ENCODE measurements at regions not wholly inside any gene's neighbourhood (a gene's known extent, or its start where the extent isn't known, plus 50 kb on each side); places are given as distances from the start of the nearest gene placed in this dataset.

DNA sequence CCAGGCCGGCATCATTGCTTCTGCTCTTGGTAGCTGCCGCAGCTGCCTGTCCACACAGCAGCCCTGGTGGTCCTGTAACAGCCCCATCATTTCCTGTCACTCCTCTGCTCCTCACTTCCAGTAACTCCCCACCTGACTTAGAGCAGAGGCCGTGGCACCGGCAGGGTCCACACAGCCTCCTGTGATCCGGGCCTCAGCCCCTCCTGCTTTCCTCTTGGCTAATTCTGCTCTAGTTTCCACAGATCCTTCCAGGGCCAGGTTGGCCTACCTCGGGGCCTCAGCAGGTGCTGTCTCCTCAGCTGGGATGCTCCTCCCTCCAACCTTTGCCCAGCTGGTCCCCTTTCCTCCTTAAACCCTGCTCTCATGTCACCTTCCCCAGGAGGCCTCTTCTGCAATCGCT is 80.2 kb downstream of the FZD10 start:
- DNase-seq (no peak), ATAC-seq (replicated peaks in 1 of 2) (no peak)
- Mint-ChIP-seq H3K27me3 (ENCODE audit: low read depth) (no peaks in the 10 kb centered on the region), H3K27ac (no peak overlapping the region), H3K4me1 (ENCODE audit: low read depth) (no peaks in the 10 kb centered on the region), H3K4me3 (no peak overlapping the region), H3K36me3 (ENCODE audit: insufficient read depth in 2 of 2) (no peaks in the 10 kb centered on the region), H3K9me3 (peaks cover under 1 to 5% of the 10 kb centered on the region in 2 donors)

DNA sequence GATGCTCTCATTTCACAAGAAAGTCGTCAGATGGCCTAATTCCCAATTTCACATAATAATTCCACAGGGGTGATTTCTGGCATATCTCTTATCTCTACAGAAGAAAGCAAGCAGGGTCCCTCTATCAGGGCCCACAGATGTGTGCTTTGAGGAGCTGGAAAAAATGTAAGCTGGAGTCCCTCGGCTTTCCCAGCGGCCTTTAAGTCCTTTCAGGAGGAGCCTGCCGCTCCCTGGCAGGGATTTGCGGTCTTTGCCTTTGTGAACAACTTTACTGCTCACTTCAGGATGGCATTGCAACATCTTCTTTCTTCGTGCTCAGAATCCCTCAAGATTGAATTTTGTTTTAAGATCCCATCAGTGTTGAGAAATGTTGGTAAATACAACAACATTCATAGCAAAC is 83.0 kb downstream of the FZD10 start:
- no peaks in the 10 kb centered on the region for H3K27me3 Mint-ChIP-seq (ENCODE audit: low read depth)
- peaks cover 5 to 8% of the 10 kb centered on the region in 2 donors for H3K9me3 Mint-ChIP-seq
- no peak overlapping the region for H3K27ac Mint-ChIP-seq
- H3K4me1 Mint-ChIP-seq (ENCODE audit: low read depth) = no peaks in the 10 kb centered on the region
- no peak overlapping the region for H3K4me3 Mint-ChIP-seq
- ATAC-seq (replicated peaks in 1 of 2) = no peak
- H3K36me3 Mint-ChIP-seq (ENCODE audit: insufficient read depth in 2 of 2) = no peaks in the 10 kb centered on the region
- no peak for DNase-seq

DNA sequence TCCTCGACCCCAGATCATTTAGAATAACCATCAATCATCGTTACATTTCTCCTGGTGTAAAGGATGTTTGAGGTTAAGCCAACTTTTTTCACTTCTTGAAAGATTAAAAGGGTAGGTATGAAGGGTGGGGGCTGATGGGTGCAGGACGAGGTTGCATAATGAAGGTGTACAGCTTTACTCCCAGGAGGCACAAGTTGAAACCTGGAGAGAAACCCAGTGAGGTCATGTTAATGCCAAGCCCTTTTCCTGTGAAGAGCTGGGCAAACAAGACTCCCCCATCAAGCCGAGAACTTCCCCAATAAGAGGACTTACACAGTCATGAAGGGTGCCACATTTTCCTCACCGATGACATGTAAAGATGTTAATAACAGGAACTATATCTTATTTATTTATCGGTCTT is 84.3 kb downstream of the FZD10 start:
- peaks cover 5 to 8% of the 10 kb centered on the region in 2 donors for H3K9me3 Mint-ChIP-seq
- no peak for ATAC-seq (replicated peaks in 1 of 2)
- H3K27me3 Mint-ChIP-seq (ENCODE audit: low read depth) = no peaks in the 10 kb centered on the region
- H3K36me3 Mint-ChIP-seq (ENCODE audit: insufficient read depth in 2 of 2) = no peaks in the 10 kb centered on the region
- no peak for DNase-seq
- H3K4me3 Mint-ChIP-seq = no peak overlapping the region
- no peaks in the 10 kb centered on the region for H3K4me1 Mint-ChIP-seq (ENCODE audit: low read depth)
- H3K27ac Mint-ChIP-seq = no peak overlapping the region

DNA sequence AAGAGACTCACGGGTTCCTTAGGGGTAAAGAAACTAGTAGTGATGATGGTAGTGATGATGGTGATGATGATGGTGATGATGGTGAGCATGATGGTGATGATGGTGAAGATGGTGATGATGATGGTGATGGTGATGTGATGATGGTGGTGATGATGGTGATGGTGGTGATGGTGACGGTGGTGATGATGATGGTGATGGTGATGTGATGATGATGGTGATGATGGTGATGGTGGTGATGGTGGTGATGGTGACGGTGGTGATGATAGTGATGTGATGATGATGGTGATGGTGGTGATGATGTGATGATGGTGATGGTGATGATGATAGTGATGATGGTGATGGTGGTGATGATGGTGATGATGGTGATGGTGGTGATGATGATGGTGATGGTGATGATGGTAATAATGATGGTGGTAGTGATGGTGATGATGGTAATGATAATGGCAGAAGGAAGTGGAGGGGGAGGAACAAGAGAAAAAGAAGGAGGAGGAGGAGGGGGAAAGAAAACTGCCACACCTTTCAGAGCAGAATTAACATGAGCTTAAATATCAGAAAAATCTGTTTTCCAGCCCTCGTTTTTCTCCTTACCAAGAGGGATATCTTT is 85.5 kb downstream of the FZD10 start:
- Mint-ChIP-seq H3K27me3 (ENCODE audit: low read depth) (no peaks in the 10 kb centered on the region), H3K27ac (no peak overlapping the region), H3K36me3 (ENCODE audit: insufficient read depth in 2 of 2) (no peaks in the 10 kb centered on the region), H3K4me3 (no peak overlapping the region), H3K4me1 (ENCODE audit: low read depth) (no peaks in the 10 kb centered on the region), H3K9me3 (peaks cover 5 to 6% of the 10 kb centered on the region in 2 donors)
- ATAC-seq (replicated peaks in 1 of 2) (no peak), DNase-seq (no peak)

DNA sequence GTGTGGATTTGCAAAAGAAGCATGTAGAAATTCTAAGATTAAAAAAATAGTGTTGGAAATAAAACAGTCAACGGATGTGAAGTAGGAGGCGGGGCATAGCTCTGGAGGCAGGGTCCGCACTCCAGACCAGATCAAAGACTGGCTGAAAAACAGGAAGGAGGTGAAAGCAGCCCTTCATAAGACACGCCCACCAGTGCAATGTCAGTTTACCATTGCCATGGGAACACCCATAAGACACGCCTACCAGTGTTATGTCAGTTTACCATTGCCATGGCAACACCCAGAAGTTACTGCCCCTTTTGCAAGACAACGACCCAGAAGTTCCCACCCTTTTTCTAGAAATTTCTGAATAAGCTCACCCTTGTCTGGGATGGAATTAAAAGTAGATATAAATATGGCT is 87.1 kb downstream of the FZD10 start:
- Mint-ChIP-seq H3K4me3 (no peak overlapping the region), H3K9me3 (peaks cover 5 to 6% of the 10 kb centered on the region in 2 donors), H3K27ac (no peak overlapping the region), H3K36me3 (ENCODE audit: insufficient read depth in 2 of 2) (no peaks in the 10 kb centered on the region), H3K27me3 (ENCODE audit: low read depth) (no peaks in the 10 kb centered on the region), H3K4me1 (ENCODE audit: low read depth) (no peaks in the 10 kb centered on the region)
- DNase-seq (no peak), ATAC-seq (replicated peaks in 1 of 2) (no peak)

DNA sequence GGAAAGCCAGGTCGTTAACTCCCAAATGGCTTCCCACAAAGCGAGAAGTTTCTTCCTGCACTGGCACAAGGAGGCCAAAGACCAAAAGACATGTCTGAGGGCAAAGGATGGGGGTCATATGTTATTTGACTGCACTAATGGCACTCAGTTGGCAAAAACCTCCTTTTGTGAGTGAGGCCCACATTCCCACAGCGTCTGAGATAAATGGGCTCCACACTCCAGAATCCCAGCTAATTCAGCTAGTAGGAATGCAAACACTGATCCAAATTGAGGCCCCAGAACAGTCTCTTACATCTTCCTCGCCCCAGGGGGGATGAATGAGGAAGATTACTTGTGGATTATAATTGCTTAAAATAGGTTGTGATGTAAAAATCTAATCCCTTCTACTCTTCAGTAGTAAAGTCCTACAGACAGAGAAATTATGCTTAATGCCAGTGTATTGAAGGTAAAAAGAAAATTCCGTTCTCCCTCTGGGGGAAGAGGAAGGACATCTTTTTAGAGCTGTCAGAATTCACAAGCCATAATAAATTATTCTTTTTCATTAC is 86.4 kb upstream of the PIWIL1 start:
- Mint-ChIP-seq H3K27ac (no peak overlapping the region), H3K36me3 (ENCODE audit: insufficient read depth in 2 of 2) (no peaks in the 10 kb centered on the region), H3K4me3 (no peak overlapping the region), H3K4me1 (ENCODE audit: low read depth) (no peaks in the 10 kb centered on the region), H3K27me3 (ENCODE audit: low read depth) (no peaks in the 10 kb centered on the region), H3K9me3 (peaks cover 5 to 6% of the 10 kb centered on the region in 2 donors)
- DNase-seq = no peak
- no peak for ATAC-seq (replicated peaks in 1 of 2)

DNA sequence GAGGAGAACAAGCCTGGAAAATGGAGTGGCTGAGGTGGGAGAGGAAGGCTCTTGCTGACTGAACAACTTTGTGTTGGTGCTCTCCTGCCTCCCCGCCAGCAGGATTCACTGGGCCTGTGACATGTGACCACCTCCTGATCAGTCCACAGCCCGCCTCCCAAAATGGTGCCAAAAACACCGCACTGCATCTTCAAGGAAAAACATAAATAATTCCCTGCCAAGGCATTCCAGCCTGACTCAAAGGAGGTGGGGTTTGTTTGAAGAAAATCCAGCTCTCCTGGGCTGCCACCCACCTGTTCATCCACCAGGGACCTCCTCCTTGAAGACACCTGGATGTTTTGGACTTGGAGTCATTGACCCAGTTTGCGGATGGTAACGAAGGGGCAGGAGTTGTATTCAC is 83.8 kb upstream of the PIWIL1 start:
- Mint-ChIP-seq H3K9me3 (no peaks in the 10 kb centered on the region), H3K27me3 (ENCODE audit: low read depth) (no peaks in the 10 kb centered on the region), H3K4me3 (no peak overlapping the region), H3K36me3 (ENCODE audit: insufficient read depth in 2 of 2) (no peaks in the 10 kb centered on the region), H3K27ac (no peak overlapping the region), H3K4me1 (ENCODE audit: low read depth) (no peaks in the 10 kb centered on the region)
- DNase-seq (no peak), ATAC-seq (replicated peaks in 1 of 2) (no peak)

DNA sequence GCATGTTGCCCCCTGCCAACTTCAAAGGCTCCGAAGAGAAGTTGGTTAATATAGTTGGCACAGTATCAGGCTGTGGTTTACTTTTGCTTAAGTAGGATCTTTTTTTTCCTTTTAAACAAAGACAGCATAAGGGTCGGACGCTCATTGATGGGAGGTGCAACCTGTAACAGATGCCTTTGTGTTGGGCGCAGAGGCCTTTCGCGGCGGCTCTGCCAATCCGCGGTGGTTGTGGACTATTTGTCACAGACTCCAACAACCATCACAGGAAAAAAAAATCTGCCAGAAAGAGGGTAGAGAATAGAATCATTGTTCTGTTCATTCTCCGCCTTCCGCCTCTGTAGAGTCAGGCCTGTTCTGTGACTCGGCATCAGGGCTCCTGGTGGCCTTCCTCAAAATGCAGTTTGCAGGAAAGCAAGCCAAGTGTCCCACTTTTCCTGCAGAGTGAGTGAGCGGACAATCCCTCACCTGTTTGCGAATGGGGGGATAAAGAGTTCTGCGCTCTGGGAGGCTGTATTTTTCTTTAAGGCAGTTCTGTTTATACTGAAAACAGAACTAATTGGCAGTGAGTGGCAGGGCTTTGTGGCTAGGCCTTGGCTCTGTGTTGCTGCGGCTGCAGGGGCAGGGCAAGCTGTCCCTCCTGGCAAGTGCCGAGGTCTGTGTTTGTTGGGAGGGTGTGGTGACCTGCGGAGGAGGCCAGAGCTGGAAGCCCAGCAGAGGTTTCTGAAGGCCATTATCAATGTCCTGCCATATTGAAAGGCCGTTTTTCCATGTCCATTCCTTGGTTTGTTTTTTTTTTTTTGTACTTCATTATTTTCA is 83.0 kb upstream of the PIWIL1 start:
- no peaks in the 10 kb centered on the region for H3K4me1 Mint-ChIP-seq (ENCODE audit: low read depth)
- DNase-seq (no peak), ATAC-seq (replicated peaks in 1 of 2) (no peak)
- H3K27me3 Mint-ChIP-seq (ENCODE audit: low read depth) = peaks cover 5% of the 10 kb centered on the region
- H3K4me3 Mint-ChIP-seq = no peak overlapping the region
- no peaks in the 10 kb centered on the region for H3K9me3 Mint-ChIP-seq
- no peaks in the 10 kb centered on the region for H3K36me3 Mint-ChIP-seq (ENCODE audit: insufficient read depth in 2 of 2)
- no peak overlapping the region for H3K27ac Mint-ChIP-seq

DNA sequence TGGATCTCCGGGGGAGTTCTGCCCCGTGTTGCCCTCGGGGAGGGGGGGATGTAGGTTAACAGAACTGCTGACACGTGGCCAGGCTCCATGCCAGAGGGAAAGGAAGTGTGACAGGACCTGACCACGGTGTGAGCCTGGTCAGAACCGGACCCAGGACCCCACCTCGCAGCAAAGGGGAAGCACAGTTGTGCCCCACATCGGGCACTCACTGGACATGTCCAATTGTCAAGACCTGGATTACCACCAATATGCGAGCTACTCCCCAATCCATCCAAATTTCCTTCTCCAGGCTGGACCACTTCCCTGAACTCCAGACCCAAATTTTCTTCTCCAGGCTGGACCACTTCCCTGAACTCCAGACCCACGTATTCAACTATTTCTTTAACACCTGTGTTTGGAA is 78.8 kb upstream of the PIWIL1 start:
- DNase-seq (no peak), ATAC-seq (replicated peaks in 1 of 2) (no peak)
- Mint-ChIP-seq H3K27me3 (ENCODE audit: low read depth) (peaks cover 7% of the 10 kb centered on the region), H3K4me1 (ENCODE audit: low read depth) (no peaks in the 10 kb centered on the region), H3K9me3 (no peaks in the 10 kb centered on the region), H3K36me3 (ENCODE audit: insufficient read depth in 2 of 2) (no peaks in the 10 kb centered on the region), H3K4me3 (no peak overlapping the region), H3K27ac (no peak overlapping the region)

DNA sequence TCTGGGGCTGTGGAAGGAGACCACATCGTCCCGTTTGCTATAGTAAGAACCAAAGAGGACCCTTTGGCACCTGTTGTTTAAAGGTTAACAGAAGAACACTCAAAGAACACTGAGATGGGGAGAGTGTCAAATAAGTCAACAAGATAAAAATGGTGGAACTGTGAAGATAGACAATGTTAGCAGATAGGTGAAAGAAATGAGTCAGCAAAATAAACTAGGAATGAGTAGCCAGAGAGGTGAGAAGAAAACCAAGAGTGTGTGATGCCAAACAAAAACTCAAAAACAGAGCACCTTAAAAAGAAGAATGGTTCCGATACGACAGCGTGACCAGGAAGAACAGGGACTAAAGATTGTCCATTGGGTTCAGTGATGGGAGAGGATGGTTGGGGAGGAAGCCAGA is 74.7 kb upstream of the PIWIL1 start:
- H3K27me3 Mint-ChIP-seq (ENCODE audit: low read depth) = peaks cover 14% of the 10 kb centered on the region
- H3K27ac Mint-ChIP-seq = no peak overlapping the region
- no peaks in the 10 kb centered on the region for H3K9me3 Mint-ChIP-seq
- no peak for ATAC-seq (replicated peaks in 1 of 2)
- no peaks in the 10 kb centered on the region for H3K4me1 Mint-ChIP-seq (ENCODE audit: low read depth)
- no peak overlapping the region for H3K4me3 Mint-ChIP-seq
- no peaks in the 10 kb centered on the region for H3K36me3 Mint-ChIP-seq (ENCODE audit: insufficient read depth in 2 of 2)
- DNase-seq = no peak

DNA sequence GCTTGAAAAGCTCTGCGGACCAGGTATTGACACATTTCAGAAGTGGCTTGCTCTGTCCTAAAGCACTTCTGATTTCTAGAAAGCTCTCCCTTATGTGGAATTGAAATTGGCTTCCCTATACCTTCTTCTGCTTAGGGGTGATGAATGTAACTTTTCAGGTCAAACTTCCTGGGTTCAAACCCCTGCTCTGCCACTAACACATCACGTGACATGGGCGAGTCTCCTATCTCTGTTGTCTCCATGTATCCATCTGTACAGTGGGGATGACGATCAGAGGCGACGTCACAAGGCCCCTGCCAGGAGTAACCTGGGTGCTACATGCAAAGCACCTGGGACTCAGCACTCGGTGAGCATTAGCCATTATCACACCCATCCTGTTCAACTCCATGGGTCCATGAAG is 73.7 kb upstream of the PIWIL1 start:
- DNase-seq = no peak
- H3K27me3 Mint-ChIP-seq (ENCODE audit: low read depth) = peaks cover 14% of the 10 kb centered on the region
- H3K4me3 Mint-ChIP-seq = no peak overlapping the region
- H3K9me3 Mint-ChIP-seq = no peaks in the 10 kb centered on the region
- H3K36me3 Mint-ChIP-seq (ENCODE audit: insufficient read depth in 2 of 2) = no peaks in the 10 kb centered on the region
- ATAC-seq (replicated peaks in 1 of 2) = no peak
- no peak overlapping the region for H3K27ac Mint-ChIP-seq
- no peaks in the 10 kb centered on the region for H3K4me1 Mint-ChIP-seq (ENCODE audit: low read depth)

DNA sequence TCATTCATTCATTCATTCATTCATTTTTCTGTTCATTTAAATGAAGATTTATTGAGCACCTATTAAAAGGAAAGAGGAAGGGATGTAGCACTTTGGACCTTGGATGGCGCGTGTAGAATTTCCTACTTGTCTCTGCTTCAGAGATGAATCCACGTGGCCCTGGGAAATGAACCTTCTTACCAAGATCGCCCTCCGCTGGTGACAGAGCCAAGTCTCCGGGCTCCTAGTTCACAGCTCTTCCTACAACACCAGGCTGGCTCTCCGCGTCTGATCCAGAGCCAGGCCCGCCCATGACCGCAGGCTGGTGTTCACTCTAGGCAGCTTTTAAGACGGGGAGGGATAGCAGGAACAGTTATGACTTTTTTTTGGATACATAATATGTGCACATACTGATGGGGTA is 70.9 kb upstream of the PIWIL1 start:
- ATAC-seq (replicated peaks in 1 of 2) (no peak), DNase-seq (no peak)
- no peaks in the 10 kb centered on the region for H3K9me3 Mint-ChIP-seq
- H3K27me3 Mint-ChIP-seq (ENCODE audit: low read depth) = peaks cover 6% of the 10 kb centered on the region
- H3K4me3 Mint-ChIP-seq = no peak overlapping the region
- H3K4me1 Mint-ChIP-seq (ENCODE audit: low read depth) = no peaks in the 10 kb centered on the region
- H3K36me3 Mint-ChIP-seq (ENCODE audit: insufficient read depth in 2 of 2) = no peaks in the 10 kb centered on the region
- H3K27ac Mint-ChIP-seq = no peak overlapping the region

DNA sequence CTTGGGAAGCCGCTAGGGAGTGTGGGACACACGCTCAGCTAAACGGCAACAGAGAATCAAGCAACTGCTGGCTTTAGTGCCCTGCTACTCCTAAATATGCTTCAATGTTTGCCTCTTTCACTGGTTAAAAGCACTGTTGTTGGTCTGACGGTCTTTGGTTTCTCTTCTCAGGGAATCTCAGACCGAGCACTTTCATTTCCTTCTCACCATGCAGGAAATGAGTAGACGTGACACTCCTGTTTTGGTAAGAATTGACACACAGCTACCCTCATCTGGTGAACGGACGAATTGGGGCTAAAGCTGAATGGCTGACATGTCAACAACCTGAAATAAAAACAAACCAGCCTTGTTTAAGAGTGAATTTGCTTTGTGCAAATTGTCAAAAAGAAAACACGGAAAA is 57.5 kb upstream of the PIWIL1 start:
- Mint-ChIP-seq H3K36me3 (ENCODE audit: insufficient read depth in 2 of 2) (peaks cover 1 to 2% of the 10 kb centered on the region in 2 donors), H3K9me3 (peaks cover 2 to 12% of the 10 kb centered on the region in 2 donors), H3K27ac (no peak overlapping the region), H3K4me1 (ENCODE audit: low read depth) (no peaks in the 10 kb centered on the region), H3K4me3 (no peak overlapping the region), H3K27me3 (ENCODE audit: low read depth) (peaks cover 8% of the 10 kb centered on the region)
- ATAC-seq (replicated peaks in 1 of 2) = peak; percentile 70 to 74
- DNase-seq = peak; percentile 4 to 9

Measured in activated T-cell treated with anti-CD3 and anti-CD28 coated beads, Interleukin-2, amount 50 U/mL, for 72 hours (primary cell).